GM23338 (cell line): ENCODE measurements at regions not wholly inside any gene's neighbourhood (a gene's known extent, or its start where the extent isn't known, plus 50 kb on each side); places are given as distances from the start of the nearest gene placed in this dataset.

Experiments
- ATAC-seq: fragments of 200-7000 bp; cut with Tn5 transposase; 3 replicates; pipeline ENCODE4 v1.9.1; 2020
- DNase-seq: peaks from one replicate; pipeline ENCODE4 v3.0.0-alpha.2; 2015; ENCODE audit warnings: low spot score
- H2AFZ ChIP-seq: fragments of 200-600 bp; sonication (generic); 2 replicates; pipeline ENCODE4 v1.8.0; 2016; ENCODE audit warnings: antibody characterized with exemption, mild to moderate bottlenecking, moderate library complexity
- H3F3A ChIP-seq: fragments of 200-600 bp; sonication (generic); replicated peaks from 2 replicates; pipeline ENCODE4 v1.8.0; 2017; ENCODE audit warnings: antibody characterized with exemption, mixed run types, low read depth
- H3K27ac ChIP-seq: fragments of 200-600 bp; sonication (generic); 2 replicates; pipeline ENCODE4 v1.6.1; 2016; ENCODE audit warnings: low read depth
- H3K27me3 ChIP-seq: fragments of 200-600 bp; sonication (generic); 2 replicates; pipeline ENCODE4 v1.8.0; 2016; ENCODE audit warnings: mild to moderate bottlenecking, mixed run types, moderate library complexity; ENCODE audit not compliant: insufficient read depth
- H3K36me3 ChIP-seq: fragments of 200-600 bp; sonication (generic); 2 replicates; pipeline ENCODE4 v1.8.0; 2016; ENCODE audit warnings: mild to moderate bottlenecking; ENCODE audit not compliant: insufficient read depth
- H3K4me1 ChIP-seq: fragments of 200-600 bp; sonication (generic); 2 replicates; pipeline ENCODE4 v1.8.0; 2016; ENCODE audit warnings: mild to moderate bottlenecking, moderate library complexity; ENCODE audit not compliant: insufficient read depth
- H3K4me2 ChIP-seq: fragments of 200-600 bp; sonication (generic); 2 replicates; pipeline ENCODE4 v1.7.1; 2017; ENCODE audit warnings: mixed run types
- H3K4me3 ChIP-seq: fragments of 200-600 bp; sonication (generic); 2 replicates; pipeline ENCODE4 v1.6.1; 2016; ENCODE audit warnings: mixed run types
- H3K79me2 ChIP-seq: fragments of 200-600 bp; sonication (generic); replicated peaks from 2 replicates; pipeline ENCODE4 v1.8.0; 2017; ENCODE audit warnings: mild to moderate bottlenecking; ENCODE audit not compliant: insufficient read depth
- H3K9me2 ChIP-seq: fragments of 200-600 bp; sonication (generic); 2 replicates; pipeline ENCODE4 v1.8.0; 2017; ENCODE audit not compliant: insufficient read depth
- H4K20me1 ChIP-seq: fragments of 200-600 bp; sonication (generic); replicated peaks from 2 replicates; pipeline ENCODE4 v1.8.0; 2017; ENCODE audit warnings: mild to moderate bottlenecking; ENCODE audit not compliant: insufficient read depth
- H3K27ac Mint-ChIP-seq: 2 replicates; pipeline ENCODE4 v1.8.0; 2020; ENCODE audit warnings: inconsistent platforms, mild to moderate bottlenecking, moderate library complexity, mixed read lengths
- H3K27me3 Mint-ChIP-seq: 3 replicates; pipeline ENCODE4 v1.8.0; 2022; ENCODE audit warnings: low read depth, mild to moderate bottlenecking, moderate library complexity, mixed read lengths, inconsistent platforms; ENCODE audit not compliant: insufficient read depth, poor library complexity
- H3K36me3 Mint-ChIP-seq: 3 replicates; pipeline ENCODE4 v1.8.0; 2021; ENCODE audit warnings: low read depth, mild to moderate bottlenecking, inconsistent platforms, moderate library complexity, mixed read lengths
- H3K4me1 Mint-ChIP-seq: 3 replicates; pipeline ENCODE4 v1.8.0; 2020; ENCODE audit warnings: mild to moderate bottlenecking, inconsistent platforms, mixed read lengths
- H3K4me3 Mint-ChIP-seq: 3 replicates; pipeline ENCODE4 v1.8.0; 2021; ENCODE audit warnings: moderate library complexity, mild to moderate bottlenecking, inconsistent platforms, mixed read lengths
- H3K9me3 Mint-ChIP-seq: 3 replicates; pipeline ENCODE4 v1.8.0; 2020; ENCODE audit warnings: moderate library complexity, mild to moderate bottlenecking, inconsistent platforms, mixed read lengths
- CREB1 ChIP-seq: fragments of 250-450 bp; sonication (Bioruptor Pico); IDR thresholded peaks from 2 replicates; pipeline ENCODE4 v1.5.0; 2020; ENCODE audit warnings: low read depth, mild to moderate bottlenecking, moderate library complexity
- ETS1 ChIP-seq: IDR thresholded peaks from 2 replicates; pipeline ENCODE4 v1.6.1; 2016; ENCODE audit warnings: antibody characterized with exemption
- EZH2 ChIP-seq: fragments of 200-600 bp; sonication (generic); IDR thresholded peaks from one replicate; pipeline ENCODE4 v1.8.0; 2017; ENCODE audit warnings: antibody characterized with exemption, mild to moderate bottlenecking, low read depth; ENCODE audit not compliant: unreplicated experiment
- EZH2phosphoT487 ChIP-seq: fragments of 200-600 bp; sonication (generic); IDR thresholded peaks from one replicate; pipeline ENCODE4 v1.8.1; 2018; ENCODE audit warnings: antibody characterized with exemption; ENCODE audit not compliant: unreplicated experiment
- JUNB ChIP-seq: IDR thresholded peaks from one replicate; pipeline ENCODE4 v1.6.1; 2016; ENCODE audit warnings: antibody characterized with exemption; ENCODE audit not compliant: unreplicated experiment
- NANOG ChIP-seq: IDR thresholded peaks from 2 replicates; pipeline ENCODE4 v1.6.1; 2016; ENCODE audit warnings: antibody characterized with exemption, borderline replicate concordance
- POLR2AphosphoS5 ChIP-seq: IDR thresholded peaks from 2 replicates; pipeline ENCODE4 v1.6.1; 2016; ENCODE audit warnings: antibody characterized with exemption, low read depth
- STAT1 ChIP-seq: IDR thresholded peaks from one replicate; pipeline ENCODE4 v1.6.1; 2016; ENCODE audit warnings: antibody characterized with exemption; ENCODE audit not compliant: unreplicated experiment
- ZNF114 ChIP-seq: fragments of 250-450 bp; sonication (Bioruptor Pico); IDR thresholded peaks from 2 replicates; pipeline ENCODE4 v1.5.0; 2020; ENCODE audit warnings: mild to moderate bottlenecking, moderate library complexity
- ZNF462 ChIP-seq: fragments of 250-450 bp; sonication (Bioruptor Pico); IDR thresholded peaks from 2 replicates; pipeline ENCODE4 v1.5.0; 2020; ENCODE audit warnings: mild to moderate bottlenecking, moderate library complexity
- TF ChIP-seq, protein P1 (sequence below), 2 experiments: fragments of 200-600 bp in 1 of 2; sonication (generic) in 1 of 2; conservative IDR thresholded peaks; 2 replicates each; pipeline versions ENCODE4 v1.5.1 to v1.6.1; 2016 to 2017; ENCODE audit warnings: antibody characterized with exemption in 2 of 2, low read depth in 2 of 2, mild to moderate bottlenecking in 2 of 2, moderate library complexity in 1 of 2

DNA sequence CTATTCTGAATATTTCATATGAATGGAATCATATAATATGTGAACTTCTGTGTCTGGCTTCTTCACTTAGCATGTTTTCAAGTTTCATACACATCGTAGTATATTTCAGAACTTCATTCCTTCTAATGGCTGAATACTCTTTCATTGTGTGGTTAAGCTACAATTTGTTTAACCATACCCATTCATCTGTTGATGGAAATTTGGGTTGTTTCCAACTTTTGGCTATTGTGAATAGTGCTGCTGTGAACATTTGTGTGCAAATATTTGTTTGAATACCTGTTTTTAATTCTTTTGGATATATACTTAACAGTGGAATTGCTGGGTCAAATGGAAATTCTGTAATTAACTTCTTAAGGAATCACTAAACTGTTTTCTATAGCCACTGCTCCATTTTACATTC, 86.0 kb upstream of the MDFIC start (continued):
- TF ChIP-seq, protein P1, sequence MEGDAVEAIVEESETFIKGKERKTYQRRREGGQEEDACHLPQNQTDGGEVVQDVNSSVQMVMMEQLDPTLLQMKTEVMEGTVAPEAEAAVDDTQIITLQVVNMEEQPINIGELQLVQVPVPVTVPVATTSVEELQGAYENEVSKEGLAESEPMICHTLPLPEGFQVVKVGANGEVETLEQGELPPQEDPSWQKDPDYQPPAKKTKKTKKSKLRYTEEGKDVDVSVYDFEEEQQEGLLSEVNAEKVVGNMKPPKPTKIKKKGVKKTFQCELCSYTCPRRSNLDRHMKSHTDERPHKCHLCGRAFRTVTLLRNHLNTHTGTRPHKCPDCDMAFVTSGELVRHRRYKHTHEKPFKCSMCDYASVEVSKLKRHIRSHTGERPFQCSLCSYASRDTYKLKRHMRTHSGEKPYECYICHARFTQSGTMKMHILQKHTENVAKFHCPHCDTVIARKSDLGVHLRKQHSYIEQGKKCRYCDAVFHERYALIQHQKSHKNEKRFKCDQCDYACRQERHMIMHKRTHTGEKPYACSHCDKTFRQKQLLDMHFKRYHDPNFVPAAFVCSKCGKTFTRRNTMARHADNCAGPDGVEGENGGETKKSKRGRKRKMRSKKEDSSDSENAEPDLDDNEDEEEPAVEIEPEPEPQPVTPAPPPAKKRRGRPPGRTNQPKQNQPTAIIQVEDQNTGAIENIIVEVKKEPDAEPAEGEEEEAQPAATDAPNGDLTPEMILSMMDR (conservative IDR thresholded peaks at IDR 0.05; ENCODE audit: low read depth in 2 of 2): no peak
- no peak for TF ChIP-seq EZH2phosphoT487

DNA sequence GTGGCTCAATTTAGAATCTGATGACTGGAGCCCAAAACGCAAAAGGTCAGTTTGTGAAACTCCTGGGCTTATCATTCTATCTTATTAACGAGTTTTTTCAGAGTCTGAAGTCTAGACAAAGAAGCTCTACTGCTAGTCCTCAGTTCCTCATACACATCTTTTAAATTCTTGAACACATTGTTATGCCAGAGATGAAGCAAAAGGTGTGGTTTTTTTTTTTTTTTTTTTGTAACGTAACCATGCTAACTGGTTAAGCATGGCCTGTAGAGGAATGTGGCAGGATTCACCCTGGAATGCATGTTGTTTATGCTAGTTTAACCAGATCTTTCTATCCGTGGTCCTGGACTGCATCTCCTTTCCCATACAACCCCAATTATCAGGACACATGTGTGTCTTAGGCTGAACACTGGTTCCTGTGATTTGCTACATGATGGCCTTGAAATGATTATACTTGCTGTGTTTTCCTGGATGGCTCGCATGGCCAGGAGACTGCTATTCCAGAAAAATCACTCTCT, 79.3 kb upstream of the MDFIC start:
- Mint-ChIP-seq H3K4me1 (peaks cover 10% of the 10 kb centered on the region), H3K36me3 (no peaks in the 10 kb centered on the region), H3K4me3 (no peak overlapping the region), H3K9me3 (no peaks in the 10 kb centered on the region), H3K27me3 (peaks cover 2% of the 10 kb centered on the region), H3K27ac (peak overlapping the region; percentile 90)
- TF ChIP-seq NANOG (no peak), CREB1 (CRISPR knock-in tag) (no peak), POLR2AphosphoS5 (no peak), ETS1 (no peak), ZNF114 (CRISPR knock-in tag) (no peak), JUNB (no peak), ZNF462 (no peak), EZH2 (no peak), STAT1 (no peak)
- TF ChIP-seq, protein P1 (conservative IDR thresholded peaks at IDR 0.05; ENCODE audit: low read depth in 2 of 2): no peak
- Histone ChIP-seq H2AFZ (no peak overlapping the region), H3K4me3 (no peak overlapping the region), H3F3A (no peaks in the 10 kb centered on the region), H4K20me1 (no peaks in the 10 kb centered on the region), H3K36me3 (no peaks in the 10 kb centered on the region), H3K4me1 (peaks cover 10% of the 10 kb centered on the region; the same call in 1 of the 2 replicates), H3K27ac (no peak overlapping the region), H3K27me3 (no peaks in the 10 kb centered on the region), H3K4me2 (no peak overlapping the region), H3K9me2 (no peaks in the 10 kb centered on the region), H3K79me2 (no peaks in the 10 kb centered on the region)
- DNase-seq: peak; percentile 45
- ATAC-seq: peak; percentile 80
